HG03342 (cell line): ENCODE measurements at regions not wholly inside any gene's neighbourhood (a gene's known extent, or its start where the extent isn't known, plus 50 kb on each side); places are given as distances from the start of the nearest gene placed in this dataset.
"Not testable (repeated sequence)": the region's sequence is repeated elsewhere in the genome, so short reads cannot be mapped to it uniquely, and the experiment has no call there.

Source experiments
- ATAC-seq: cut with Tn5 transposase; IDR thresholded peaks from one replicate; pipeline ENCODE4 v1.9.1; 2021; ENCODE audit warnings: mild to moderate bottlenecking, moderate library complexity; ENCODE audit not compliant: unreplicated experiment

- no peak for ATAC-seq
Observed at GRCh38 chr1:181949500-181949899, 112.0 kb downstream of the ZNF648 start.

- ATAC-seq = no peak
Observed at GRCh38 chr1:181948372-181948771, 113.1 kb downstream of the ZNF648 start.

- ATAC-seq = no peak
Observed at GRCh38 chr1:181947441-181947840, 114.1 kb downstream of the ZNF648 start.

- ATAC-seq = peak; percentile 79
Observed at GRCh38 chr1:181936768-181937581, 124.5 kb downstream of the ZNF648 start.

GRCh38 chr1:181936269-181936668, 125.2 kb downstream of the ZNF648 start:
- peak; percentile 41 for ATAC-seq

- ATAC-seq = no peak
Observed at GRCh38 chr1:181931873-181932272, 129.6 kb downstream of the ZNF648 start.

- ATAC-seq = no peak
Observed at GRCh38 chr1:181930187-181930586, 131.3 kb downstream of the ZNF648 start.

GRCh38 chr1:181926697-181927096, 134.8 kb downstream of the ZNF648 start:
- no peak for ATAC-seq

GRCh38 chr1:181924034-181924433, 137.5 kb downstream of the ZNF648 start:
- ATAC-seq = not testable (repeated sequence)

GRCh38 chr1:181919542-181919941, 142.0 kb downstream of the ZNF648 start:
- no peak for ATAC-seq

GRCh38 chr1:181918880-181919525, 142.5 kb downstream of the ZNF648 start:
- no peak for ATAC-seq

- ATAC-seq = no peak
Observed at GRCh38 chr1:181911715-181912114, 149.8 kb downstream of the ZNF648 start.

- ATAC-seq = no peak
Observed at GRCh38 chr1:181910905-181911304, 150.6 kb downstream of the ZNF648 start.

- no peak for ATAC-seq
Observed at GRCh38 chr1:181909010-181909409, 152.5 kb downstream of the ZNF648 start.

GRCh38 chr1:181906631-181907030, 154.9 kb downstream of the ZNF648 start:
- no peak for ATAC-seq

- no peak for ATAC-seq
Observed at GRCh38 chr1:181905944-181906597, 155.4 kb downstream of the ZNF648 start.

GRCh38 chr1:181898773-181899172, 162.7 kb downstream of the ZNF648 start:
- no peak for ATAC-seq

GRCh38 chr1:181896824-181897223, 164.7 kb downstream of the ZNF648 start:
- no peak for ATAC-seq

- no peak for ATAC-seq
Observed at GRCh38 chr1:181894439-181894859, 167.1 kb downstream of the ZNF648 start.

GRCh38 chr1:181893937-181894336, 167.6 kb downstream of the ZNF648 start:
- ATAC-seq = no peak

GRCh38 chr1:181893150-181893549, 168.4 kb downstream of the ZNF648 start:
- ATAC-seq = not testable (repeated sequence)

GRCh38 chr1:181872562-181872961, 188.9 kb downstream of the ZNF648 start:
- no peak for ATAC-seq
